PC-3 (cell line): ENCODE measurements at regions not wholly inside any gene's neighbourhood (a gene's known extent, or its start where the extent isn't known, plus 50 kb on each side); places are given as distances from the start of the nearest gene placed in this dataset.

ENCODE experiments used
- ATAC-seq: fragments of 200-7000 bp; cut with Tn5 transposase; 2 replicates; pipeline ENCODE4 v1.9.1; 2020; ENCODE audit warnings: mild to moderate bottlenecking, moderate library complexity
- BruUV-seq: library from RNA; stranded (reverse); fragments of 400-500 nt; replicated peaks from 2 replicates; lab custom pipeline; 2021; lab: Mats Ljungman, UMichigan
- CTCF ChIA-PET: fragments of 300-600 bp; sonication (Branson Sonifier 250); formaldehyde crosslinking; loops from one replicate; lab custom pipeline; 2022; ENCODE audit warnings: antibody characterized with exemption; lab: Charles Lee
- POLR2A ChIA-PET: fragments of 300-600 bp; sonication (Branson Sonifier 250); formaldehyde crosslinking; loops from one replicate; lab custom pipeline; 2022; ENCODE audit warnings: antibody characterized with exemption; ENCODE audit not compliant: unreplicated experiment; lab: Charles Lee
- DNase-seq: peaks from one replicate; pipeline ENCODE4 v3.0.0-alpha.2; 2015
- H2AFZ ChIP-seq: fragments of 300-600 bp; sonication (generic); 2 replicates; pipeline ENCODE4 v1.6.0; 2016; ENCODE audit warnings: antibody characterized with exemption, low read length
- H3F3A ChIP-seq: fragments of 300-600 bp; sonication (generic); one replicate; pipeline ENCODE4 v1.6.0; 2017; ENCODE audit warnings: antibody characterized with exemption, low read length, control low read depth, mild to moderate bottlenecking; ENCODE audit not compliant: unreplicated experiment
- H3K27ac ChIP-seq: fragments of 300-600 bp; sonication (generic); 2 replicates; pipeline ENCODE4 v1.5.1; 2016; ENCODE audit warnings: mild to moderate bottlenecking, low read length
- H3K27me3 ChIP-seq: fragments of 300-600 bp; sonication (generic); 2 replicates; pipeline ENCODE4 v1.6.1; 2016; ENCODE audit warnings: low read length, mixed read lengths
- H3K36me3 ChIP-seq: fragments of 300-600 bp; sonication (generic); 2 replicates; pipeline ENCODE4 v1.6.1; 2016; ENCODE audit warnings: low read depth, mixed run types, low read length, mixed read lengths
- H3K4me1 ChIP-seq: fragments of 300-600 bp; sonication (generic); 2 replicates; pipeline ENCODE4 v1.5.1; 2016; ENCODE audit warnings: low read length; ENCODE audit not compliant: insufficient read depth
- H3K4me2 ChIP-seq: fragments of 300-600 bp; sonication (generic); 2 replicates; pipeline ENCODE4 v1.6.0; 2016; ENCODE audit warnings: low read length
- H3K4me3 ChIP-seq: fragments of 300-600 bp; sonication (generic); 2 replicates; pipeline ENCODE4 v1.5.1; 2016; ENCODE audit warnings: mild to moderate bottlenecking, low read length, mixed read lengths
- H3K79me2 ChIP-seq: fragments of 300-600 bp; sonication (generic); 2 replicates; pipeline ENCODE4 v1.6.1; 2017; ENCODE audit warnings: low read length, mixed read lengths
- H3K9ac ChIP-seq: fragments of 300-600 bp; sonication (generic); 2 replicates; pipeline ENCODE4 v1.6.0; 2016; ENCODE audit warnings: mild to moderate bottlenecking, low read length
- H3K9me2 ChIP-seq: fragments of 300-600 bp; sonication (generic); replicated peaks from 2 replicates; pipeline ENCODE4 v1.6.1; 2016; ENCODE audit warnings: mixed run types, low read length, mixed read lengths
- H3K9me3 ChIP-seq: fragments of 300-600 bp; sonication (generic); 2 replicates; pipeline ENCODE4 v1.6.1; 2016; ENCODE audit warnings: low read length, mixed read lengths
- H4K20me1 ChIP-seq: fragments of 300-600 bp; sonication (generic); 2 replicates; pipeline ENCODE4 v1.6.1; 2016; ENCODE audit warnings: low read length, mixed read lengths
- EZH2 ChIP-seq: fragments of 300-600 bp; sonication (generic); IDR thresholded peaks from one replicate; pipeline ENCODE4 v1.6.1; 2017; ENCODE audit warnings: antibody characterized with exemption, mild to moderate bottlenecking, low read length; ENCODE audit not compliant: unreplicated experiment
- EZH2phosphoT487 ChIP-seq: fragments of 300-600 bp; sonication (generic); IDR thresholded peaks from 2 replicates; pipeline ENCODE4 v1.6.1; 2018; ENCODE audit warnings: mild to moderate bottlenecking, antibody characterized with exemption, low read length, borderline replicate concordance
- intact Hi-C: fragments of 100-400 bp; cut with micrococcal nuclease; formaldehyde crosslinking; loops from 2 replicates; pipeline ENCODE4 v1.9.0; 2023
- TF ChIP-seq, protein P1 (sequence below): fragments of 300-600 bp; sonication (generic); conservative IDR thresholded peaks from 2 replicates; pipeline ENCODE4 v1.5.1; 2017; ENCODE audit warnings: antibody characterized with exemption, low read depth, mild to moderate bottlenecking, low read length

DNA sequence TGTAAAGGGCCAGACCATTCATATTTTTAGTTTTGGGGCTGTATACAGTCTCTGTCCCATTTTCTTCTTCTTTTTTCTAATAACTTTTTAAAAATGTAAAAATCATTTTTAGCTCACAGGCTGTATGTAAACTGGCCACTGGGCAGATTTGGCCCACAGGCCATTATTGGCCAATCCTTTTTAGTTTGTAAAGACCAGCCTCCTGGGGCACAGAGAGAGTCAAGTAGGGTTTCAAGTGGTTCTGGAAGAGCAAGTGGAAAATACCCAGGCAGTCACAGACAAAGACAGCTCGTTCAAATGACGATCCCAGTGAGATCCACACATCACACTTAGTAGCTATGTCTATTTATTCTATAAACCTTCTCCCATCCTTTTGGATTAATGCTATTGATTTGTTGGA lies 150.2 kb upstream of the ARHGAP20 start:
- peaks cover 60% of the 10 kb centered on the region for H3K27me3 ChIP-seq
- ChIA-PET POLR2A (no interaction called here), CTCF (no interaction called here)
- no peak overlapping the region for H3K4me3 ChIP-seq
- no peak overlapping the region for H3K4me2 ChIP-seq
- no peaks in the 10 kb centered on the region for H3F3A ChIP-seq
- no peaks in the 10 kb centered on the region for H4K20me1 ChIP-seq
- no peaks in the 10 kb centered on the region for H3K79me2 ChIP-seq
- no peaks in the 10 kb centered on the region for H3K36me3 ChIP-seq
- no peak overlapping the region for H3K27ac ChIP-seq
- no peak overlapping the region for H2AFZ ChIP-seq
- H3K9me2 ChIP-seq, result no peaks in the 10 kb centered on the region
- no TSS peak for BruUV-seq
- no peaks in the 10 kb centered on the region for H3K9me3 ChIP-seq
- H3K9ac ChIP-seq, result no peak overlapping the region
- H3K4me1 ChIP-seq, result no peaks in the 10 kb centered on the region
- TF ChIP-seq, protein P1, sequence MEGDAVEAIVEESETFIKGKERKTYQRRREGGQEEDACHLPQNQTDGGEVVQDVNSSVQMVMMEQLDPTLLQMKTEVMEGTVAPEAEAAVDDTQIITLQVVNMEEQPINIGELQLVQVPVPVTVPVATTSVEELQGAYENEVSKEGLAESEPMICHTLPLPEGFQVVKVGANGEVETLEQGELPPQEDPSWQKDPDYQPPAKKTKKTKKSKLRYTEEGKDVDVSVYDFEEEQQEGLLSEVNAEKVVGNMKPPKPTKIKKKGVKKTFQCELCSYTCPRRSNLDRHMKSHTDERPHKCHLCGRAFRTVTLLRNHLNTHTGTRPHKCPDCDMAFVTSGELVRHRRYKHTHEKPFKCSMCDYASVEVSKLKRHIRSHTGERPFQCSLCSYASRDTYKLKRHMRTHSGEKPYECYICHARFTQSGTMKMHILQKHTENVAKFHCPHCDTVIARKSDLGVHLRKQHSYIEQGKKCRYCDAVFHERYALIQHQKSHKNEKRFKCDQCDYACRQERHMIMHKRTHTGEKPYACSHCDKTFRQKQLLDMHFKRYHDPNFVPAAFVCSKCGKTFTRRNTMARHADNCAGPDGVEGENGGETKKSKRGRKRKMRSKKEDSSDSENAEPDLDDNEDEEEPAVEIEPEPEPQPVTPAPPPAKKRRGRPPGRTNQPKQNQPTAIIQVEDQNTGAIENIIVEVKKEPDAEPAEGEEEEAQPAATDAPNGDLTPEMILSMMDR, result no peak
- no peak for TF ChIP-seq EZH2
- no peak for TF ChIP-seq EZH2phosphoT487
- no peak for ATAC-seq
- intact Hi-C loops, result no loop called here
- DNase-seq, result no peak

DNA sequence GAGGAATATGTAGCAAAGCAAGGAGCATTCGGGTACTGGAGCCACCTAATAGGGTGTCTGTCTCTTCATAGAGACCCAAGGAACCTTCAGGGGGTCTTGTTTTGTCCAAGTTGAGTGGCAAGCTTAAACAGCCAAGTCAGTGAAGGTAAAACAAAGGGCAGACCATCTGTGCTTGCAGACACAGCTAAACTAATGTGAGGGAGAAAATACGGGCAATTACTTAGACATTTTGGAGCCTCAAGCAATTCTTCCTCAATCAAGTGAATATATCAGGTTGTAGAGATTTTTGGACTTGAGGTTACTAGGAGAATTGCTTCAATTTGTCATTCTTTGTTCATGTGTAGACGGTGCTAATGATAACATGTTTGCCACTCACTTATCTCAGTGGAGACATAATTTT lies 148.2 kb upstream of the ARHGAP20 start:
- Histone ChIP-seq H2AFZ (no peak overlapping the region), H3K9me2 (no peaks in the 10 kb centered on the region), H3K4me2 (no peak overlapping the region), H3K27me3 (peaks cover 40% of the 10 kb centered on the region), H4K20me1 (no peaks in the 10 kb centered on the region), H3K9me3 (no peaks in the 10 kb centered on the region), H3K4me3 (no peak overlapping the region), H3F3A (no peaks in the 10 kb centered on the region), H3K79me2 (no peaks in the 10 kb centered on the region), H3K27ac (no peak overlapping the region), H3K36me3 (no peaks in the 10 kb centered on the region), H3K9ac (no peak overlapping the region), H3K4me1 (no peaks in the 10 kb centered on the region)
- ChIA-PET POLR2A (no interaction called here), CTCF (no interaction called here)
- intact Hi-C loops, result no loop called here
- ATAC-seq (no peak), DNase-seq (no peak)
- TF ChIP-seq EZH2 (no peak), EZH2phosphoT487 (no peak)
- TF ChIP-seq, protein P1, result no peak
- BruUV-seq, result no TSS peak

DNA sequence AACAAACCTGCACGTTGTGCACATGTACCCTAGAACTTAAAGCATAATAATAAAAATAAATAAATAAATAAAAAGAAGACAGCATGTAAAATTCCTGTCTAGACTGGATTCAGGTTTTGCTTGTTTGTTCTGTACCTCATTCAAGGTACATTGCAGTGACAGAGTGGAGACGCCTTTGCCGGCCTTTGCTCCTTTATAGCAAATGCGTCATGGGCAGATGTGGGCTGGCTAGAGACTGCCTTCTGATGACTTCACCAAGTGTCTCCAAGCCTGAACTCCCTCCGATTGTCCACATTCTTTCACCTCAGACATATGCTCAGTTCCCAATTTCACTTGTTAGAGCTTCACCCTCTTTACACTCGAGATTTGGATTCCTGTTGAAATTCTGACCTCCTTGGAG lies 147.8 kb upstream of the ARHGAP20 start:
- no peak for ATAC-seq
- Histone ChIP-seq H4K20me1 (no peaks in the 10 kb centered on the region), H3K9me3 (no peaks in the 10 kb centered on the region), H3F3A (no peaks in the 10 kb centered on the region), H3K4me3 (no peak overlapping the region), H3K4me1 (no peaks in the 10 kb centered on the region), H3K27ac (no peak overlapping the region), H3K36me3 (no peaks in the 10 kb centered on the region), H3K9me2 (no peaks in the 10 kb centered on the region), H2AFZ (no peak overlapping the region), H3K27me3 (peaks cover 38% of the 10 kb centered on the region), H3K9ac (no peak overlapping the region), H3K4me2 (no peak overlapping the region), H3K79me2 (no peaks in the 10 kb centered on the region)
- DNase-seq, result no peak
- no TSS peak for BruUV-seq
- ChIA-PET POLR2A (no interaction called here), CTCF (no interaction called here)
- TF ChIP-seq, protein P1, result no peak
- TF ChIP-seq EZH2 (no peak), EZH2phosphoT487 (no peak)
- intact Hi-C loops, result no loop called here
